Stimulated activated CD4-positive, alpha-beta T cell treated with anti-CD3 and anti-CD28 coated beads, Interleukin-1b, Interleukin-23, amount 100 ng/mL, for 4 hours (primary cell): ENCODE measurements at regions not wholly inside any gene's neighbourhood (a gene's known extent, or its start where the extent isn't known, plus 50 kb on each side); places are given as distances from the start of the nearest gene placed in this dataset.

Source experiments
- DNase-seq, 2 donors: peaks; one replicate each; pipeline ENCODE4 v3.0.0-alpha.2; 2020; ENCODE audit warnings: low read depth in 2 of 2

DNA sequence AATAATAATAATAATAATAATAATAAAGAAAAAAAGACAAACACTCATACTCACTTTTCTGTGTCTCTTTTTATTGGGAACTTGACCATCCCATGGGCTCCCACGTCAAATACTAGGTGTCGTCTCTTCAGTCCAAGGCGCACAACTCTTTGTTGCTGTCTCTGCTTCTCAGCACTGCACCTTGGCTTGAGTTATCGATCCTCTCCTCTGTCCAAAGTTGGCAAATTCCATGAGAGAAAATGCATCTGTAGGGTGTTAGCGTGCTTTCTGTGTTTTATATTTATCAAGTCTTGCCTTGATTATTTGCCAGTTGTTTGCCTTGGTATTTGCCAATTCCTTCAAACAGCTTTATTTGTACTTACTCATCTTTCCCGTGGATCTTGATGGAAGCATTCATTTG, 653.7 kb downstream of the CDH18 start:
- DNase-seq: no peak

DNA sequence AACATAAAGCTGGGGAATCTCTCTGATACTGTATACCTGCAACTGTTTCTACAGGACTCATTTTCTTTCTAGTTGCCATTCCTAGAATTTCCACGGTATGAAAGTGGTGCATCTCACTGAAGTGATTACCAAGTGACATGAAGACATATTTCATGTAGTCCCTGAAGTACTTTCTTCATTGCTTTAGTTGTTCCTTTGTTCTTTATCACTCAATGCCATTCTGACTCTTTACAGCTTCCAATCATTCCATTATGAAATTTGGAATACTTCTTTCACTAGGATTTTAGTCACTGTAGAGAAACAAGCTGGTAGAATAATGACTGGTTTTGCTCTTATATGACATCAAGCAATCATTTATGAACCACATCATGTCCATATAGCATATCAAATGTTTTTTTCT, 645.1 kb downstream of the CDH18 start:
- no peak for DNase-seq

DNA sequence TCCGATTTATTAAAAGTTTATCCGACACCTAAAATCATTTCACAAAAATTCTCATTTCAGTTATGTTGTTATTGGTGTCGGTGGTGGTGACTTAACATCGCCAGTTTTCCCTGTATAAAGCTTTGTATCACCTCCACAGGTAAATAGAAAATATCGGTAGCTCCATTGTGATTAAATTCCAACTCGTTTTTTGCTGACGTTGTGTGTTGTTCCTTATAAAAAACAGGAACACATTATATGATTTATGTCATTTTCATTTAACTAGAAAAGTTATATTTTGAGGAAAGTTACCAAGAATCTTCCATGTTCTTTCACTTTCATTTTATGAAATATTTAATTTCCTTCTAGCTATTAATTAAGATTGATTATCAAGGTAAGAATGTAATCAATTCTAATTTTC, 635.9 kb downstream of the CDH18 start:
- no peak for DNase-seq

DNA sequence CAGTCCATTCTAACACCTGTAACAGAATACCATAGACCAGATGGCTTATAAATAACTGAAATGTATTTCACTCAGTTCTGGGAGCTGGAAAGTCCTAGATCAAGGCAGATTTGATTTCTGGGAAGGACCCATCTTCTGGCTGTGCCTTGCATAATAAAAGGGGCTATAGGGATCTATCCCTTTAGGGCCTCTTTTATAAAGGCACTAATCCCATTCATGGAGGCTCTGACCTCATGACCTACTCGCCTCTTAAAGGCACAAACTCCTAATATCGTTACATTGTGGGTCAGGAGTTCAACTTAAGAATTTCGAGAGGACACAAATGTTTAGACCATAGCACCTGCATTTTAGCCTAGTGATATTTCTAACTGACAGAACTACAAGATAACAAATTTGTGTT, 619.0 kb downstream of the CDH18 start:
- no peak for DNase-seq

DNA sequence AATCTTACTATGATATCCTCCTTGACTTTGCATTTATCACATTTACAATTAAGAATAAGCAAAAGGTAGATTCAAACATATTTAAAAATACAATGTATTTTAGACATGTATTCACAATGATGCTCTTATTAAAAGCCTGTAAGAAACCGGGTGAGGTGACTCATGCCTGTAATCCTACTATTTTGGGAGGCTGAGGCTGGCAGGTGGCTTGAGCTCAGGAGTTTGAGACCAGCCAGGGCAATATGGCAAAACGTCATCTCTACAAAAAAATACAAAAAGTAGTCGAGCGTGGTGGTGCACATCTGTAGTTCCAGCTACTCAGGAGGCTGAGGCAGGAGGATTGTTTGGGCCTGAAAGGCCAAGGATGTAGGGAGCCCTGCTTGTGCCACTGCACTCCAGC, 618.4 kb downstream of the CDH18 start:
- DNase-seq: no peak

DNA sequence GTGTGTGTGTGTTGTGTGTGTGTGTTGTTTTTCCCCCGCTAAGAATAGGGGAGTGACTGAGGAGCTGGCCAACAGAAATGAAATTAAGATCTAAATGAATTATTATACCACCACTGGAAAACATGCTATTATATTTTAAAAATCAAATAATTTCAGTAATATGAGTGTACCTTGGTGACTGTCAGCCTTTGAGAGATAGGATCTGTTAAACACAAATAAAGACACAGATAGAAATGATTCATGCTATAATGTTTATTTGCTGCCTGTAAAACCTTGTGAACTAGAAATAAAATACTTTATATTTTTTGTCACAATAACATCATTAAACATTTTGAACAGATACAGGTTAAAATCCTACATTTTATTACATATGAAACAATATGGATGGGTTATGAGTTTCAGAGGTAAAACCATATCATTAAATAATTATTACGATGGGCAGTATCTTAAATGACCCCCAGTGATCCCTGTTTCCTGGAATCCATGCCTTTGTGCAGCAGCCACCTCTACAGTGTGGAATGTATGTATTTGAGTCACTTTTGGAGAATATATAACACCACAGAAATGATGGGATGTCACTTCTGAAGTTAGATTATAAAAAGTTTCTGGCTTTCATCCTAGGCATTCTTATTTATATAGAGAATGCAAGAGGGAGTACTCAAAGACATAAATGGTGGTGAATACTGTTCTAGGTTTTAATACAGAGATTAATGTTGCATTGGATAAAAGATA, 617.2 kb downstream of the CDH18 start:
- DNase-seq: no peak

DNA sequence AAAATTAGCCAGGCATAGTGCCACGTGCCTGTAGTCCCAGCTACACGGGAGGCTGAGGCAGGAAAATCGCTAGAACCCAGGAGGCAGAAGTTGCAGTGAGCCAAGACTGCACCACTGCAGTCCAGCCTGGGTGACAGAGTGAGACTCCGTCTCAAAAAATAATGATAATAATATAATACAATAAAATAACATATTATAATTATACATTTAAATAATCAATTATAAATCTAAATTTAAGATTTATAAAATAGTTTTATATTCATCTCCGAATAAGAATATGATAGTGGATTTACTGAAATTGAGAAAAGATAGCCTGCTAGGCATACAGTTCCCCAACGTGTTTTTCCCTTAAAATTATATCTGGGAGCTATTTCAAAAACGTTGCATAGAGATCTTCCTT, 599.6 kb downstream of the CDH18 start:
- no peak for DNase-seq

DNA sequence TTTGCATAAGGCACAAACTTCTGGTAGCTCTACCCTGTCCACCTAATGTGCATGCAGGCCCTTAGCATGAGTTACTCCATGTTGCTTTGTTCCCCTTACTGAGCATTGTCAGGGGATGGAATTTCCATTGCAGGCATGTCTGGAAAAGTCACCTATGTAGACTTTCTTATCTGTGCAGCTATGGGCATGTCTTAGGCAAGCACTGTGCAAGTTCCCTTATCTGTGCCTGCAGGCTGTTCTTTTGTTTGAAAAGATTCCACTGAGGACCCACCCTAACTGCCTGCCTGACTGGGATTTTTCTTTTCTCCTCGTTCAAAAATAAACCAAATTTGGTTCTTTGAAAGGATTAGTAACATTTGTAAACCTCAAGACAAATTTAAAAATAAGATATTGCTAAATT, 587.0 kb downstream of the CDH18 start:
- no peak for DNase-seq

DNA sequence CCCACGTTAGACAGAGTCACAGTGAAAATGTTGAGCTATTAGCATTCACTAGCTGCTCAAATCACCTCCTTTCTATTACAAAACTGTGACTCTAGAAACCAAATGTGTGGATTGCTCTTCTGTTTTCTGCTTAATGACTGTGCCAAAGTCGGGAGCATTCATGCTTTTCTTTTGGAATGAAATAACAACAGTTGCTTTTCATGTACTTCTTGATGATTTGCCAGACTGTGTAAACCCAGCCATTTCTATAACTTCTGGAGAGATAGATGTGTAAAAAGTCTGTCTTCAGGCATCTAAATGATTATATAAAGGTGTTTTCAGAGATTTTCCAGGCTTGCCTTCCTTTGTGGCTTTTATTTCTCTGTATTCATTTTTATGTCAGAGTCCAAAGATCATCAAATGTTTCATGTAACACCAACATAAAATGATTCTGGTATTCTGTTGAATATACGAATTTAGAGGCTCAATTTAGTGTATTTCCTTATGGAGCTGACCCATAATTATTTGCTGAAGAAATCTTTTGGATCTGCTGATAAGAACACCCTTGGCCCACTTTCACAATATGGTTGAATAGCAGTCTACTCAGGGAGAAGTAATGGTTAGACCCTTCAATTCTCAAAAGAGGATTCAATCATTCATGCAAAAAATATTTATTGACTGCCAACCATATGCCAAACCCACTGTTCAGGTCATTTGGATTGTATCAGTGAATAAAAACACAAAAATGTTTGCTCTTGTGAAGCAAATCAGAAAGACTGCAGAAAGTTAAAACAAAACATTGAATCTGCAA, 581.2 kb downstream of the CDH18 start:
- DNase-seq: no peak

DNA sequence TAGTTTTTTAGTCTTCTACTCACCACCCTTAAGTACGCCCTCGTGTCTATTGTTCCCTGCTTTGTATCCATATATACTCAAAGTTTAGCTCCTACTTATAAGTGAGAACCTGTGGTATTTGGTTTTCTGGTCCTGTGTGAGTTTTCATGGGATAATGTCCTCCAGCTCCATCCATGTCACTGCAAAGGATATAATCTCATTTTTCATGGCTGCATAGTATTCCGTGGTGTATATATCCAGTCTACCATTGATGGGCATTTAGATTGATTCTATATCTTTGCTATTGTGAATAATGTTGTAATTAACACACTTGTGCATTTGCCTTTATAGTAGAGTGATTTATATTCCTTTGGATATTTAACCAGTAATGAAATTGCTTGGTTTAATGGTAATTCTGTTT, 579.9 kb downstream of the CDH18 start:
- no peak for DNase-seq

DNA sequence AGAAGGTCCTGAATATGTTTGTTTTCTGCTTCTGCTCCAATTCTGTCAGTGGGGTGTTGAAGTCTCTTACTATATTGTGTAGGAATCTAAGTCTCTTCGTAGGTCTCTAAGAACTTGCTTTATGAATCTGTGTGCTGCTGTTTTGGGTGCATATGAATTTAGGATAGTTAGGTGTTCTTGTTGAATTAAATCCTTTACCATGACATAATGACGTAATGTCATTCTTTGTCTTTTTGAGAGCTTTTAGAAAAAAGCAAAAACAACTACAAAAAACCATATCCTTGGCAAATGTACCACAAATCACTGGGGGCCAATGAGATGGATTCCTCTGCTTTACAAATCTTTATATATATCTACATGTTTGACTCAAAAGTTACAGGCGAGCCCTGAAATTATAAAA, 576.1 kb downstream of the CDH18 start:
- DNase-seq: no peak
